Chondrocyte (in vitro differentiated cells): ENCODE measurements at regions not wholly inside any gene's neighbourhood (a gene's known extent, or its start where the extent isn't known, plus 50 kb on each side); places are given as distances from the start of the nearest gene placed in this dataset.
A peak's percentile ranks its signal among the peaks of the same experiment; 100 is the strongest.

ENCODE experiments used
- DNase-seq: peaks from one replicate; pipeline ENCODE4 v3.0.0; 2021; ENCODE audit warnings: mixed read lengths, low spot score
- H3K27ac Mint-ChIP-seq: one replicate; pipeline ENCODE4 v1.8.0; 2021; ENCODE audit warnings: mild to moderate bottlenecking, moderate library complexity, mixed read lengths; ENCODE audit not compliant: unreplicated experiment
- H3K27me3 Mint-ChIP-seq: 2 replicates; pipeline ENCODE4 v1.8.0; 2021; ENCODE audit warnings: low read depth, mixed read lengths
- H3K36me3 Mint-ChIP-seq: 2 replicates; pipeline ENCODE4 v1.8.0; 2021; ENCODE audit warnings: low read depth, mixed read lengths
- H3K4me1 Mint-ChIP-seq: 2 replicates; pipeline ENCODE4 v1.8.0; 2021; ENCODE audit warnings: low read depth, mild to moderate bottlenecking, mixed read lengths
- H3K4me3 Mint-ChIP-seq: one replicate; pipeline ENCODE4 v1.8.0; 2021; ENCODE audit warnings: mild to moderate bottlenecking, moderate library complexity, mixed read lengths; ENCODE audit not compliant: unreplicated experiment
- H3K9me3 Mint-ChIP-seq: 2 replicates; pipeline ENCODE4 v1.8.0; 2021; ENCODE audit warnings: low read depth, mixed read lengths
- TF ChIP-seq, protein P1 (sequence below): fragments of 200-600 bp; sonication (generic); IDR thresholded peaks from 2 replicates; pipeline ENCODE4 v1.5.0; 2021; ENCODE audit warnings: antibody characterized with exemption, mild to moderate bottlenecking, moderate library complexity

DNA sequence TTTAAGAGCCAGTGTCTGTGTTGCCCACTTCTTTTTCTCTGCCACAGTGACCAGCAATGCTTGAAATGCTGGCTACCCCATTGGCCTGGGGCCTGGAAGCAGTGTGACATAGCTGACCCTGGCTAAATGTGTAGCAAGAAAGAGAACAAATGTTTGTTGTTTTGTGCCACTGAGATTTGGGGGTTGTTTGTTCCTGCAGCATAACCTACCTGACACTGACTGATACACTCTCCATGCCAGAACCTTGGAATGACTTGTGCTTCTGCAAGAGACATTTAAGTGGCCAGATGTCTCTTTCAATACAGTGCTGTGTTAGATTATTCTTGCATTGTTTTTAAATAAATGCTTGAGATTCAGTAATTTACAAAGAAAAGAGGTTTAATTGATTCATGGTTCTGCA lies 411.5 kb downstream of the TYW1 start:
- Mint-ChIP-seq H3K27ac (no peak overlapping the region), H3K4me3 (no peak overlapping the region), H3K4me1 (no peaks in the 10 kb centered on the region), H3K9me3 (peaks cover 8% of the 10 kb centered on the region), H3K36me3 (no peaks in the 10 kb centered on the region), H3K27me3 (peaks cover 16% of the 10 kb centered on the region)
- peak; percentile 13 for DNase-seq
- TF ChIP-seq, protein P1, sequence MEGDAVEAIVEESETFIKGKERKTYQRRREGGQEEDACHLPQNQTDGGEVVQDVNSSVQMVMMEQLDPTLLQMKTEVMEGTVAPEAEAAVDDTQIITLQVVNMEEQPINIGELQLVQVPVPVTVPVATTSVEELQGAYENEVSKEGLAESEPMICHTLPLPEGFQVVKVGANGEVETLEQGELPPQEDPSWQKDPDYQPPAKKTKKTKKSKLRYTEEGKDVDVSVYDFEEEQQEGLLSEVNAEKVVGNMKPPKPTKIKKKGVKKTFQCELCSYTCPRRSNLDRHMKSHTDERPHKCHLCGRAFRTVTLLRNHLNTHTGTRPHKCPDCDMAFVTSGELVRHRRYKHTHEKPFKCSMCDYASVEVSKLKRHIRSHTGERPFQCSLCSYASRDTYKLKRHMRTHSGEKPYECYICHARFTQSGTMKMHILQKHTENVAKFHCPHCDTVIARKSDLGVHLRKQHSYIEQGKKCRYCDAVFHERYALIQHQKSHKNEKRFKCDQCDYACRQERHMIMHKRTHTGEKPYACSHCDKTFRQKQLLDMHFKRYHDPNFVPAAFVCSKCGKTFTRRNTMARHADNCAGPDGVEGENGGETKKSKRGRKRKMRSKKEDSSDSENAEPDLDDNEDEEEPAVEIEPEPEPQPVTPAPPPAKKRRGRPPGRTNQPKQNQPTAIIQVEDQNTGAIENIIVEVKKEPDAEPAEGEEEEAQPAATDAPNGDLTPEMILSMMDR, result no peak

DNA sequence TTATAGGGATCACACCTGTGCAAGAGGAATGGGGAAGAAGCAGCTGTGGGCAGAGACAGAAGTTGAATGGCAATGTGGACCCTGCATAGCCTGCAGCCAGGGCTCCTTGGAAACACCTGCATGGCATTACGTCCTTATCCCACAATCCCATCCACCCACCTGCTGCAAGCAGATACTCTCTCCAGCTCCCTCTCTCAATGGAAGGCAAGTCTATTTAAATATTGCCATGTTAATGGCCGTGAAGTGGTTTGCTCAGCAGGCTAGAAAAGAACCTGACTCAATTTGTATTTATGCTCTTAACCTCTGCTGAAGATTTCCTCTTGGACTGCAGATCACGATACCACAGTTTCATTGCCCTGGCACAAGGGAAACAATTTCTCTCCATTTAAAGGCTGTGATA lies 417.0 kb downstream of the TYW1 start:
- no peak overlapping the region for H3K27ac Mint-ChIP-seq

GRCh38 chr7:67414858-67415257 lies 418.2 kb downstream of the TYW1 start:
- TF ChIP-seq, protein P1, result no peak
- no peaks in the 10 kb centered on the region for H3K4me1 Mint-ChIP-seq
- peak; percentile 2 for DNase-seq
- peaks cover 17% of the 10 kb centered on the region for H3K9me3 Mint-ChIP-seq
- no peak overlapping the region for H3K4me3 Mint-ChIP-seq
- no peak overlapping the region for H3K27ac Mint-ChIP-seq
- H3K27me3 Mint-ChIP-seq, result peaks cover 8% of the 10 kb centered on the region
- H3K36me3 Mint-ChIP-seq, result peaks cover 3% of the 10 kb centered on the region

More for the DNA sequence above, 417.0 kb downstream of the TYW1 start:
- no peak for DNase-seq
- no peaks in the 10 kb centered on the region for H3K4me1 Mint-ChIP-seq
- H3K9me3 Mint-ChIP-seq, result peaks cover 13% of the 10 kb centered on the region
- TF ChIP-seq, protein P1, result no peak
- peaks cover 3% of the 10 kb centered on the region for H3K36me3 Mint-ChIP-seq
- no peak overlapping the region for H3K4me3 Mint-ChIP-seq
- peaks cover 8% of the 10 kb centered on the region for H3K27me3 Mint-ChIP-seq

- TF ChIP-seq, protein P1, result no peak
- peak; percentile 24 for DNase-seq
- Mint-ChIP-seq H3K27me3 (peaks cover 18% of the 10 kb centered on the region), H3K9me3 (peaks cover 3% of the 10 kb centered on the region), H3K27ac (no peak overlapping the region), H3K4me1 (peaks cover 6% of the 10 kb centered on the region), H3K36me3 (no peaks in the 10 kb centered on the region), H3K4me3 (no peak overlapping the region)
Measured at GRCh38 chr7:67422601-67423000, 426.0 kb downstream of the TYW1 start.

- Mint-ChIP-seq H3K4me3 (no peak overlapping the region), H3K27ac (no peak overlapping the region), H3K4me1 (peaks cover 6% of the 10 kb centered on the region), H3K27me3 (peaks cover 18% of the 10 kb centered on the region), H3K36me3 (no peaks in the 10 kb centered on the region), H3K9me3 (peaks cover 3% of the 10 kb centered on the region)
- DNase-seq, result no peak
- TF ChIP-seq, protein P1, result no peak
Measured at GRCh38 chr7:67423065-67423464, 426.4 kb downstream of the TYW1 start.
